ENCODE measurements at regions not wholly inside any gene's neighbourhood (a gene's known extent, or its start where the extent isn't known, plus 50 kb on each side); places are given as distances from the start of the nearest gene placed in this dataset.

GRCh38 chr21:36608897-36609225 is 90.1 kb upstream of the SIM2 start:
- TF ChIP-seq, protein P1, sequence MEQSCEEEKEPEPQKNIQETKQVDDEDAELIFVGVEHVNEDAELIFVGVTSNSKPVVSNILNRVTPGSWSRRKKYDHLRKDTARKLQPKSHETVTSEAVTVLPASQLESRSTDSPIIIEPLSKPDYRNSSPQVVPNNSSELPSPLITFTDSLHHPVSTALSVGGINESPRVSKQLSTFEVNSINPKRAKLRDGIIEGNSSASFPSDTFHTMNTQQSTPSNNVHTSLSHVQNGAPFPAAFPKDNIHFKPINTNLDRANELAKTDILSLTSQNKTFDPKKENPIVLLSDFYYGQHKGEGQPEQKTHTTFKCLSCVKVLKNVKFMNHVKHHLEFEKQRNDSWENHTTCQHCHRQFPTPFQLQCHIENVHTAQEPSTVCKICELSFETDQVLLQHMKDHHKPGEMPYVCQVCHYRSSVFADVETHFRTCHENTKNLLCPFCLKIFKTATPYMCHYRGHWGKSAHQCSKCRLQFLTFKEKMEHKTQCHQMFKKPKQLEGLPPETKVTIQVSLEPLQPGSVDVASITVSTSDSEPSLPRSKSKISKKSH (CRISPR knock-in tag; IDR thresholded peaks at IDR 0.05; ENCODE audit: borderline replicate concordance), result no peak
- TF ChIP-seq NR3C1 (CRISPR knock-in tag; IDR thresholded peaks at IDR 0.05) (no peak), NFE2L1 (CRISPR knock-in tag; IDR thresholded peaks at IDR 0.05; ENCODE audit: borderline replicate concordance) (no peak)
- TF ChIP-seq, protein P2, sequence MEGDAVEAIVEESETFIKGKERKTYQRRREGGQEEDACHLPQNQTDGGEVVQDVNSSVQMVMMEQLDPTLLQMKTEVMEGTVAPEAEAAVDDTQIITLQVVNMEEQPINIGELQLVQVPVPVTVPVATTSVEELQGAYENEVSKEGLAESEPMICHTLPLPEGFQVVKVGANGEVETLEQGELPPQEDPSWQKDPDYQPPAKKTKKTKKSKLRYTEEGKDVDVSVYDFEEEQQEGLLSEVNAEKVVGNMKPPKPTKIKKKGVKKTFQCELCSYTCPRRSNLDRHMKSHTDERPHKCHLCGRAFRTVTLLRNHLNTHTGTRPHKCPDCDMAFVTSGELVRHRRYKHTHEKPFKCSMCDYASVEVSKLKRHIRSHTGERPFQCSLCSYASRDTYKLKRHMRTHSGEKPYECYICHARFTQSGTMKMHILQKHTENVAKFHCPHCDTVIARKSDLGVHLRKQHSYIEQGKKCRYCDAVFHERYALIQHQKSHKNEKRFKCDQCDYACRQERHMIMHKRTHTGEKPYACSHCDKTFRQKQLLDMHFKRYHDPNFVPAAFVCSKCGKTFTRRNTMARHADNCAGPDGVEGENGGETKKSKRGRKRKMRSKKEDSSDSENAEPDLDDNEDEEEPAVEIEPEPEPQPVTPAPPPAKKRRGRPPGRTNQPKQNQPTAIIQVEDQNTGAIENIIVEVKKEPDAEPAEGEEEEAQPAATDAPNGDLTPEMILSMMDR (CRISPR knock-in tag; IDR thresholded peaks at IDR 0.05), result no peak

Measured in HepG2 (cell line).